ENCODE measurements at regions not wholly inside any gene's neighbourhood (a gene's known extent, or its start where the extent isn't known, plus 50 kb on each side); places are given as distances from the start of the nearest gene placed in this dataset.

DNA sequence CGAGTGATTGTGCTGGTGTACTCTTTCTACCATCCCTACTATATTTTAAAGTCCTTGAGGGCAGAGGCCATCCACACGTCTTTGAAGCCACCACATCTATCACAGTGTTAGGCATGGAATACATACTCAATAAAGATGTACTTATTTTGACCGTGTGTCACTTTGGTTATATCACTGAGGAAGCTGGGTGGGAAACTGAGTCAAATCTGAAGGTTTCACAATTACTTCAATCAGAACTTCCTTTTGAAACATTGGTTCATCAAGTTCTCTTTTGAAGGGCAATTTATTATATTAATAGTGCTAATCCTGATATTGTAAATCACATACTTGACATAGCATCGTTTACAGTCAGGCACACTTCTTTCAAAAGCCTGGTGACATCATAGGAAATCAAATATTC, 53.3 kb upstream of the ATP1B1 start:
- no peak for DNase-seq (ENCODE audit: low spot score)

All from pons (tissue), 1 donor.